ENCODE measurements at regions not wholly inside any gene's neighbourhood (a gene's known extent, or its start where the extent isn't known, plus 50 kb on each side); places are given as distances from the start of the nearest gene placed in this dataset.
A peak's percentile ranks its signal among the peaks of the same experiment; 100 is the strongest.

- no peak for DNase-seq (ENCODE audit: low read depth in 2 of 2)
Measured at GRCh38 chr2:226274143-226274542, 525.5 kb downstream of the IRS1 start.

DNA sequence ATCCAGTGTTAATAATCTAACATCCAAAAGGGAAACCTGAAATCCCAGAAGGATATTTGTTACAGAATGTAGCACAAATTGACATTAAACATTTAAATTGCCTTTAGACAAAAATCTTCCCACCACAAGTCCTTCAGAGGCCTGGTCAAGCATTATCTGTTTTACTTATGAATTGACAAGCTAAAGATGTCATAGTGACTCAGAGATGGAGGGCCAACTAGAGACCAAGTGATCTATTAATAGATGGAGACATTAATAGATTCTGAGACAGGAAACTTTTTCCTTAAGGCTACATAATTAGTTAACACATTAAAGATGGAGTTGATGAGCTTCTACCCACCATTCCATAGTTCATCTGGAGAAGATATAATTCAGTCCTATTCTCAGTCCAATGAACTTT lies 526.2 kb downstream of the IRS1 start:
- no peak for DNase-seq (ENCODE audit: low read depth in 2 of 2)

GRCh38 chr2:226272435-226272834 lies 527.2 kb downstream of the IRS1 start:
- DNase-seq (ENCODE audit: low read depth in 2 of 2), result no peak

- DNase-seq (ENCODE audit: low read depth in 2 of 2), result no peak
Measured at GRCh38 chr2:226270285-226271058, 529.1 kb downstream of the IRS1 start.

- DNase-seq (ENCODE audit: low read depth in 2 of 2), result no peak
Measured at GRCh38 chr2:226267516-226268289, 531.9 kb downstream of the IRS1 start.

DNA sequence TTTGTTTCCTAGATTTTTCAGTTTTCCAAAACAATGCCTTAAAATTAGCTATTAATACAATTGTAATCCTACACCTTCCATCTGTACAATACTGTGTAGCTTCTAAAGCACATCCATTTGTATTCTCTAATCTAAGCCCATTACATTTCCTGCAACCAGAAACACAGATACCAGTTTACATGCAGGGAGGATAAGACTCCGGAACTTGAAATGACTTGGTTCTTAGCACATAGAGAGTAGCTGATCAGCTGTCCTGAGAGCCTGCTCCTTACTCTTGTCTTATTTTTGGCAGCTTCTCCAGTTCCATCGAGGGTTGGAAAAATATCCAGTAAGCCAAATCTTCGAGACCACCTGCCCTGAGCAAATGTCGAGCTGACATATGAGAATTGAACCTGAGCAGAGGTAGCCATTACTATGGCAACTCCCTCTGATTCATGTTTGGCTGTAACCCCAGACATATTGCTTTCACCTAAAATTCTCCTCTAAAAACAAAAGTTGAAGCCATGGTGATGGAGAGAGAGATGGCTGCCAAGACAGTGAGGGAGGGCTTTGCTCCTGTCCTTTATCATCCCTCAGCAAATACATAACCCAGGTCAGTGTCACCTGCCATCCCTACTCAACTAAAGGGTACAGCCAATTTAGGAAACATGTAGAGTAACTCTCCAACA lies 542.8 kb downstream of the IRS1 start:
- no peak for DNase-seq (ENCODE audit: low read depth in 2 of 2)

DNA sequence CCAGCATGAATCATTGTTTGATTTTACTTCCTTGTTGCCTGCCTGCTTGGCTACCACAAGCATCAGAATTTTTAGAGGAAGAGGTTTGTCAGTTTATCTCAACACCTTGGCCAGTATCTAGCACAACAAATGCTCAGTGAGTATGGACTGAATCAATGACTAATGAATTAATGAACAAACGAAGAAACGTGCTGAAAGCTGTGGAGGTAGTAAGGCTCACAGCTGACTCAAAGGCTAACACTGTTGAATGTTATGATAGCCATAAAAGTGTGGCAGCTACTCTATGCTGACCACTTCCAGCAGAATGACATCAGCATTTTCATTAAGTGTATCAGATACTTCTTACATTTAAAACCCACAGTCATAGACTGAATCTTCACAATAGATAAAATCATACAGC lies 543.4 kb downstream of the IRS1 start:
- no peak for DNase-seq (ENCODE audit: low read depth in 2 of 2)

DNA sequence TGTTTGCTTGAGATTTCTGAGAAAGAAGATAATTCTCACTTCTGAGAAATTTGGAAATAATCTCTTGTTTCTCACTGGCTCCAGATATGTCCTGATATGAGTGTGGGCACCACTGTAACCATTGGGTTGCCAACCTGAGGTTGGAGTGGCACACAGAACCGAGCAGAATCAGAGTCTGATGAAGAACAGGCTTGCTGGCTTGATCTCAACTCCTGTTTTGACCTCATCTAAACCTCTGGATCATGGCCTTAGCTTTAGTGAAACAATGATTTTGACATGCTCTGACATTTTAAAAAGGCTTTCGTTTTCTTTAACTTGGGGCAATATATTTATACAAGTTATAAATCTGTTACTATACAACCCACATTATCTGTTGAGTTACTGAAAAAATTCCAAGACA lies 548.0 kb downstream of the IRS1 start:
- no peak for DNase-seq (ENCODE audit: low read depth in 2 of 2)

DNA sequence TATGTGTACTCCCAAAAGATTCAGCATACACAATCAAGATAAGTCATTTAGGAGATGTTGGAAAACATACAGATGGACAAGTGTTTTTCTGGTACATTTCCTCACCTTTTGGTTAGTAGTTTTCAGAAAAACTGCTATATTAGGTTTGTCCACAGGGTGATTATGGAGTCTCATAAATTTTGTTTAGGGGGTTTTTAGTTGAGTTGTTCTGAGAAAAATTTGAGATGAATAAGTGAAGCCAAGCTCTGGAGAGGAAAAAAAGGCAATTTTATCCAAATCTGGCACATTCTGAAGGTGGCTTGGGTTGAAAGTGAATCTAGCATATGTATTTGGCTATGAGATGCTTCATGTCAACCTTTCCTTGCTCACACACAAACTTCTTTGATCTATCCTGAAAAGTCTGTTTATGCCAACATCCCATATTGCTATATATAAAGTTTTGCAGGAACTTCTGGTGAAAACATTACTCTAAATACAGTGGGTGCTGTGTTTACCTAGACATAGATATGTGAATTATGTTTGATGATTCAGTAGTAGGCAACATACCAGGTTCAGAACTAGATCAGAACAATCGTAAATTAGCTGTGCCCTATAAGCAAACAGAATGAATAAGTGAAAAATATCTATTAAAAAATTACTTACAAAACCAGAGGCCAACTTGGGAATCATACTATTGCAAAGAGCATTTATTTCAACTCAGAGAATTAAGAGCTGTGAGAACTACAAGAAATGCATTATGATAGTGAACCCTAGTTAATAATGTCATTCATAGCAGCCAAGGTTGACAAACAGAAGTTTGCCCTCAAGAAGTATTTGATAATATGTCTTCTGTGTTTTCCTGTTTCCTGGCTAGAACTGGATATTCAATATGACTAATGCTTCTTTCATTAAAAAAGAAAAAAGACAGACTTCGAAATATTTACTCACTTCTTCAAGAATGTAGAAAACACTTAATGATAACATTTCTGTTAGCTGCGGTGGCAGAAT lies 552.0 kb downstream of the IRS1 start:
- no peak for DNase-seq (ENCODE audit: low read depth in 2 of 2)

DNA sequence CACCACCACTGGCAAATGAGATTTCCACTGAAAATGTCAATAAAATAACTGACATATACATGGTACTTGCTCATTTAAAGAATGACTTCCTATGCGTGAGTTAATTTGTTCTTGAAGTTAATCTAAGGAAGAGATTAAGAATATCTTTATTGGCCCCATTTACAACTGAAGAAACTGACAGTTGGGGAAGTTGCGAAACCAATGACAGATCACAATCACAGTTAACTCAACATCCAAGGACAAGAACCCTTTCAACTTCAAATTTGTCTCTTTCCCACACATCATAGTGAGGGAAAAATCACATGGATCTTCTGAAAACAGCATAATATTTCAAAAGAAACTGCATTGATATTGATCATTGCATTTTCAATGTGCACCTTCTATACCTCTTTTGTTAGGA lies 565.4 kb downstream of the IRS1 start:
- no peak for DNase-seq (ENCODE audit: low read depth in 2 of 2)

GRCh38 chr2:226233388-226233787 lies 566.2 kb downstream of the IRS1 start:
- DNase-seq (ENCODE audit: low read depth in 2 of 2), result no peak

DNA sequence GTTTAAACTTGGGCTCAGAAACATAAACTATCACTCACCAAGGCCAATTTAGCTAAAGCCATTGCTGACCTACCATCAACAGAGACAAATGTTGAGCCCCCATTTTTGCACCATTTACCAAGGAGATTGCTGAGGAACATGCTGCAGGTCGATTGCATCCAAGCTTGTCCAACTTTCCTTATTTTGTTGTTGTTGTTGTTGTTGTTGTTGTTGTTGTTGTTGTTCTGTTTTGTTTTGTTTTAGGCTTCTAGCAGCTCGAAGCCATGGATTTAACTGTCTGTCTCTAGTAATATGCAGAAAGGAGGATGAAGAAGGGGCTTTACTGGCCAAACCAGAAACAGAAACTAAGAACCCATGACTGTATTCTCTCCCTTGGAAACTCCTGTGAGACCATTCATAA lies 571.5 kb downstream of the IRS1 start:
- DNase-seq (ENCODE audit: low read depth in 2 of 2), result no peak

DNA sequence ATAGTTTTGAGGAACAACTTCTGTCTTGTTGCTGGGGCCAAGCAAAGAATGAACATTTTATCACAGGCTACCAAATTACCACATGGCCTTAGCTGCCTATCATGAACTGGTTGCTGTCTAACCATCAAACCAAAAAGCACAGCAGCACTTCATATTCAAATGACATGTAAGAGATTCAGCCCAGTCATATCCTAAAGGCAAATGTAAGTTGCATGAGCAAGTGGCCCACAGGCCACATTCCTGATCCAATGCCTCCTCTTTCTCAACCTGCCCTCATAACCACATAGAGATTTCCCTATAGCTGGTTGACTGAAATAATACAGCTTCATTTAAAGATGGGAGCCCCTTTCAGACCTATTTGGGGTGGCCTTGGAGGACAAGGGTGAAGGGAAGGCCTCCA lies 572.3 kb downstream of the IRS1 start:
- DNase-seq (ENCODE audit: low read depth in 2 of 2), result no peak

DNA sequence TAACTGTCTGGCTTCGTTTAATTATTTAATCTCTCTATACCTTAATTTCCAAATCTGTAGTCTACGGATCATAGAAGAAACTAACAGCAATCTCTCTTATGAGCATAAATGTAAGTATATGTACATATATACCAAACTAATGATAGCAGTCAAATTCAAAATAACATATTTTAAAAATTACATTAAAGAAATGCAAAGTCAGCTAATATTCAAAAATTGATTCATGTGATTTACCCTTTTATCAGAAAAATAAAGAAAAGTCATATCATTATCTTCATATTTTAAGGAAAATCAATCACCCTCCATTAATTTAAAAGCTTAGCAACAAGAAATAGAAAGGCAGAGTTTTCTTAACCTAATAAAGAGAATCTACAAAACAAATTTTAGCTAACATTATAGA lies 575.9 kb downstream of the IRS1 start:
- DNase-seq (ENCODE audit: low read depth in 2 of 2), result no peak

GRCh38 chr2:226220511-226220910 lies 579.1 kb downstream of the IRS1 start:
- no peak for DNase-seq (ENCODE audit: low read depth in 2 of 2)

- DNase-seq (ENCODE audit: low read depth in 2 of 2), result no peak
Measured at GRCh38 chr2:226217191-226217590, 582.4 kb downstream of the IRS1 start.

- no peak for DNase-seq (ENCODE audit: low read depth in 2 of 2)
Measured at GRCh38 chr2:226216575-226216974, 583.0 kb downstream of the IRS1 start.

- peak; percentile 28 to 58 for DNase-seq (ENCODE audit: low read depth in 2 of 2)
Measured at GRCh38 chr2:226215902-226216503, 583.6 kb downstream of the IRS1 start.

DNA sequence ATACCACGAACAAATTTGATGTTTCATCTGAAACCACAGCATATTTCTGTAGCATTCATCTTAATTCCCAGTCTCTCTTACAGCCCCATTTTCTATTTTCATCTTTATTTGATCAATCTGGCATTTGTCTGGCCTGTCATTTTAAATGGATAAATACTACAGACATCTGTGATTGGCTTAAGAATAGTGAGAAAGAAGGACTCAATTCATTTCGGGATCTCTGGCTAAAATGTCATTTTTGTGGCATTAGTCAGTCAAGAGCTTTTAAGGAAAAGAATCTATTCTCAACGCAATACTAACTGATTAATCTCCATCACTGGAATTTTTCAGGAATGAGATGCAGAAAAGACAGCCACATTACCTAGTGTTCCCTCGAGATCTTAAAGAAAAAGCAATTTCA lies 585.9 kb downstream of the IRS1 start:
- DNase-seq (ENCODE audit: low read depth in 2 of 2), result no peak

- DNase-seq (ENCODE audit: low read depth in 2 of 2), result no peak
Measured at GRCh38 chr2:226211439-226211838, 588.2 kb downstream of the IRS1 start.

DNA sequence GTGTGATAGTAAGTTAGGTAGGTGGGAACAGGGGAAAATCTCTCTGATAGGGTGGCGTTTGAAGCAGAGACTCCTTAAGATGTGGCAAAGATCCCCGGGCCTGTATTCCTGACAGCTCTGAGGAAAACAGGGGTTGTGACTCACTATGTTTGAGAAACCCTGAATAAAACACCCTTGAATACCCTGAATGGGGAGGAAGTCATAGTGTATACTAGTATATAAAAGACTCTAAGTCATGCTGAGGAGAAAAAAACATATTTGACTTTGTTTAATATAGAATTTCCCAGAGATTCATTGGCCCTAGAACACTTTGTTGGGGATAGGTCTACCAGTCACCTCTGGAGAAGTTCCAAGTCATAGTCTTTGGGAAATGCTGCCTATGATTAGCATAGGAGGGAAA lies 590.9 kb downstream of the IRS1 start:
- no peak for DNase-seq (ENCODE audit: low read depth in 2 of 2)

Data from stimulated activated CD4-positive, alpha-beta T cell treated with anti-CD3 and anti-CD28 coated beads, Interleukin-12 subunit alpha, Interleukin-12 subunit beta, amount 100 ng/mL, for 24 hours (primary cell).